ENCODE measurements at regions not wholly inside any gene's neighbourhood (a gene's known extent, or its start where the extent isn't known, plus 50 kb on each side); places are given as distances from the start of the nearest gene placed in this dataset.

DNA sequence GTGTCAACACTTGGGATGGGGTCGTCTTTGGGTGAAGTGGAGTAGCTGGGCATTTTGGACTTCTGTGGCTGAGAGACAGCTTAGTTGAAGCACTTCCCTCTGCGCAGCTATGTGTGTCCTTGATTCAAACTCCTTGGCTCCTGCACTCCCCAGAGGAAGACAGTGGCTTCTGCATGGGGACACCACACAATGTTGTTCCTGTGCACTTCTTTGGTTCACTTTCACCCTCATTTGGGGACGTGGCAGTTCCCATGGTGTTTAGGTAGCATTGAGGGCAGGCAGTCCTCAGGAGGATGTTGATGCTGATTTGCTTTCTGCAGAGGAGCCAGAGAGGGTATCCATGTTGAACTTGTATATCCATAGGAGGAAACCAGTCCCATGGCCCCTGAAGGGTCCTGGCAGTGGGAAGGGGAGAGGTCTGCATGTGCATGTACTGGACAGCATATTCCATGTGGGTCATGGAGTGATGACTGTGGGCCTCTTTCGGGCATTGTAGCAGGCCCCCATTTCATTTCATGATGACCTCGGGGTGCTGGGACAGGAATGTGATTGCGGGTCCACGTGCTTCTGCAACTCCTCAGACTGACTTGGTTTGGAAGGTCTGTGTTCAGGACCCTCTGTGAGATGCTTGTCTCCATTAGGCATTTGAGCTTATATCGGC is 135.4 kb downstream of the SNRPN start:
- intact Hi-C loops (cut with micrococcal nuclease), result no loop called here
- peak overlapping the region in 1 of 10 donors; percentile 45 for H3K4me3 Mint-ChIP-seq
- no peak overlapping the region for H3K27ac Mint-ChIP-seq
- H3K9me3 Mint-ChIP-seq, result peaks cover 19 to 100% (median 87%) of the 10 kb centered on the region in 11 donors
- H3K36me3 ChIP-seq (ENCODE audit: control insufficient read depth in 2 of 3, insufficient read depth in 3 of 3, low read length in 3 of 3), result peaks cover 7 to 98% (median 38%) of the 10 kb centered on the region in 3 experiments
- peaks cover 0 to 96% (median 51%) of the 10 kb centered on the region in 3 experiments for H3K9me3 ChIP-seq (ENCODE audit: control insufficient read depth in 2 of 3, low read length in 3 of 3)
- H3K4me1 Mint-ChIP-seq, result no peaks in the 10 kb centered on the region
- DNase-seq, result no peak
- no peaks in the 10 kb centered on the region for H3K4me1 ChIP-seq (ENCODE audit: control insufficient read depth in 2 of 2, insufficient read depth in 2 of 2, low read length in 2 of 2)
- H3K4me3 ChIP-seq (ENCODE audit: low read length), result no peak overlapping the region
- H3K27me3 Mint-ChIP-seq, result no peaks in the 10 kb centered on the region
- POLR2A ChIA-PET, result no interaction called here
- peaks cover 56 to 100% (median 95%) of the 10 kb centered on the region in 5 donors for H3K36me3 Mint-ChIP-seq
- H3K27me3 ChIP-seq (ENCODE audit: control insufficient read depth in 2 of 2, insufficient read depth in 2 of 2, low read length in 2 of 2), result no peaks in the 10 kb centered on the region
- ATAC-seq, result no peak
- no peak overlapping the region for H3K27ac ChIP-seq (ENCODE audit: low read depth, low read length)
- CTCF ChIA-PET, result no interaction called here

DNA sequence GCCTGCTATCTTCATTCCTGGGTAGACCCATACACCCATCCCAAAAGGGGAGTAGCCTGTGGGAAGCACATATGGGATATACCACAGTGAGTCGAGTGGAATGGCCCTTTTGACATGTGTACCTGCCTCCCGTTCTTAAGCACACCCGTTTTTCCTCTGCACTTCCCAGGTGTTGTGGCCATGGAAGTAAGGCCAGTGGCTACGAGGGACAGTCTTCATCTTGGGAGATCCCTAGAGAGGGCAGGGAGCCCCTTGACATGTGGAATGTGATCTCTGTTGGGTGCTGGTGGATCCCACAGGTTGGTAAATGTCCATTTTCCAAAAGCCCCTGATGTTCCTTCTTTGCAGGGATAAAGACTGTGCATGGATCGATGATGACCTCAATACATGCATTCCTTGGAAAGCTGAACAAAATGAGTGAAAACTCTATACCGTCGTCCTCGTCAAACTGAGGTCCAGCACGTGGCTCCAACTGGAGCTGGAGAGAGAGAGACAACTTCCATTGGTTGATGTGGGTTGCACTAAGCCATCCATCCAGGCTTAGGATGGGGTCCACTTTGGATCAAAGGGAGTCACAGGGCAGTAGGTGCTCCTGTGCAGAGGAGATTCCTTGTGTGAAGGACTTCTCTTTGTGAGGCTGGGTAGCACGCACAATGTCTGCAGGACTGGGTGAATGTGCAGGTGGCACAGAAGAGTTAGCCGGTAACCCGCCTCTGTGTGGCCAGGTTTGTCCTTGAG is 136.8 kb downstream of the SNRPN start:
- Mint-ChIP-seq H3K27me3 (no peaks in the 10 kb centered on the region), H3K4me1 (no peaks in the 10 kb centered on the region), H3K9me3 (peaks cover 17 to 99% (median 83%) of the 10 kb centered on the region in 11 donors), H3K27ac (no peak overlapping the region), H3K36me3 (peaks cover 60 to 98% (median 92%) of the 10 kb centered on the region in 5 donors), H3K4me3 (peak overlapping the region in 1 of 10 donors; percentile 7)
- DNase-seq, result no peak
- Histone ChIP-seq H3K27me3 (ENCODE audit: control insufficient read depth in 2 of 2, insufficient read depth in 2 of 2, low read length in 2 of 2) (no peaks in the 10 kb centered on the region), H3K36me3 (ENCODE audit: control insufficient read depth in 2 of 3, insufficient read depth in 3 of 3, low read length in 3 of 3) (peaks cover 7 to 98% (median 36%) of the 10 kb centered on the region in 3 experiments), H3K27ac (ENCODE audit: low read depth, low read length) (no peak overlapping the region), H3K4me3 (ENCODE audit: low read length) (no peak overlapping the region), H3K4me1 (ENCODE audit: control insufficient read depth in 2 of 2, insufficient read depth in 2 of 2, low read length in 2 of 2) (no peaks in the 10 kb centered on the region), H3K9me3 (ENCODE audit: control insufficient read depth in 2 of 3, low read length in 3 of 3) (peaks cover 0 to 91% (median 39%) of the 10 kb centered on the region in 3 experiments)
- no peak for ATAC-seq
- ChIA-PET POLR2A (no interaction called here), CTCF (no interaction called here)
- intact Hi-C loops (cut with micrococcal nuclease), result no loop called here

GRCh38 chr15:25092661-25093060 is 137.9 kb downstream of the SNRPN start:
- no peaks in the 10 kb centered on the region for H3K27me3 ChIP-seq (ENCODE audit: control insufficient read depth in 2 of 2, insufficient read depth in 2 of 2, low read length in 2 of 2)
- intact Hi-C loops (cut with micrococcal nuclease), result no loop called here
- Mint-ChIP-seq H3K4me1 (no peaks in the 10 kb centered on the region), H3K4me3 (no peak overlapping the region), H3K27ac (peak overlapping the region in 1 of 9 donors; percentile 62), H3K36me3 (peaks cover 65 to 98% (median 93%) of the 10 kb centered on the region in 5 donors), H3K9me3 (peaks cover 17 to 99% (median 80%) of the 10 kb centered on the region in 11 donors), H3K27me3 (no peaks in the 10 kb centered on the region)
- H3K27ac ChIP-seq (ENCODE audit: low read depth, low read length), result no peak overlapping the region
- peaks cover 7 to 97% (median 34%) of the 10 kb centered on the region in 3 experiments for H3K36me3 ChIP-seq (ENCODE audit: control insufficient read depth in 2 of 3, insufficient read depth in 3 of 3, low read length in 3 of 3)
- no peaks in the 10 kb centered on the region for H3K4me1 ChIP-seq (ENCODE audit: control insufficient read depth in 2 of 2, insufficient read depth in 2 of 2, low read length in 2 of 2)
- ATAC-seq (no peak), DNase-seq (no peak)
- H3K4me3 ChIP-seq (ENCODE audit: low read length), result no peak overlapping the region
- CTCF ChIA-PET, result no interaction called here
- peaks cover 0 to 89% (median 36%) of the 10 kb centered on the region in 3 experiments for H3K9me3 ChIP-seq (ENCODE audit: control insufficient read depth in 2 of 3, low read length in 3 of 3)
- POLR2A ChIA-PET, result no interaction called here

- Mint-ChIP-seq H3K36me3 (peaks cover 60 to 96% (median 90%) of the 10 kb centered on the region in 5 donors), H3K4me3 (no peak overlapping the region), H3K27ac (no peak overlapping the region), H3K4me1 (no peaks in the 10 kb centered on the region), H3K9me3 (peaks cover 12 to 97% (median 72%) of the 10 kb centered on the region in 11 donors), H3K27me3 (no peaks in the 10 kb centered on the region)
- Histone ChIP-seq H3K36me3 (ENCODE audit: control insufficient read depth in 2 of 3, insufficient read depth in 3 of 3, low read length in 3 of 3) (peaks cover 12 to 92% (median 31%) of the 10 kb centered on the region in 3 experiments), H3K27me3 (ENCODE audit: control insufficient read depth in 2 of 2, insufficient read depth in 2 of 2, low read length in 2 of 2) (no peaks in the 10 kb centered on the region), H3K9me3 (ENCODE audit: control insufficient read depth in 2 of 3, low read length in 3 of 3) (peaks cover 0 to 83% (median 29%) of the 10 kb centered on the region in 3 experiments), H3K4me3 (ENCODE audit: low read length) (no peak overlapping the region), H3K27ac (ENCODE audit: low read depth, low read length) (no peak overlapping the region), H3K4me1 (ENCODE audit: control insufficient read depth in 2 of 2, insufficient read depth in 2 of 2, low read length in 2 of 2) (no peaks in the 10 kb centered on the region)
- DNase-seq (no peak), ATAC-seq (no peak)
- intact Hi-C loops (cut with micrococcal nuclease), result no loop called here
- POLR2A ChIA-PET, result no interaction called here
- CTCF ChIA-PET, result no interaction called here
These were observed 138.8 kb downstream of the SNRPN start for GRCh38 chr15:25093455-25094029.

DNA sequence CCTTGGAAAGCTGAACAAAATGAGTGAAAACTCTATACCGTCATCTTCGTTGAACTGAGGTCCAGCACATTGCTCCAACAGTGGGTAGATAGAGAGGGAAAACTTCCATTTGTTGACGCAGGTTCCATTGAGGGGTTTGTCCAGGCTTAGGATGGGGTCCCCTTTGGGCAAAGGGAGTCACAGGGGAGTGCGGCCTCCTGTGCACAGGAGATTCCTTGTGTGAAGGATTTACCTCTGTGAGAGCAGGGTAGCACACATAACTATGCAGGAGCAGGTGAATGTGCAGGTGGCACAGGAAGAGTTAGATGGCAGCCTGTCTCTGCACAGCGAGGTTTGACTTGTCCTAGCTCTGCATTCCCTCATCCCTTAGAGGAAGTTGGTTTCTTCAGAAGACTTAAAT is 139.3 kb downstream of the SNRPN start:
- Histone ChIP-seq H3K9me3 (ENCODE audit: control insufficient read depth in 2 of 3, low read length in 3 of 3) (peaks cover 0 to 80% (median 28%) of the 10 kb centered on the region in 3 experiments), H3K27me3 (ENCODE audit: control insufficient read depth in 2 of 2, insufficient read depth in 2 of 2, low read length in 2 of 2) (no peaks in the 10 kb centered on the region), H3K4me1 (ENCODE audit: control insufficient read depth in 2 of 2, insufficient read depth in 2 of 2, low read length in 2 of 2) (no peaks in the 10 kb centered on the region), H3K4me3 (ENCODE audit: low read length) (no peak overlapping the region), H3K36me3 (ENCODE audit: control insufficient read depth in 2 of 3, insufficient read depth in 3 of 3, low read length in 3 of 3) (peaks cover 13 to 94% (median 33%) of the 10 kb centered on the region in 3 experiments), H3K27ac (ENCODE audit: low read depth, low read length) (no peak overlapping the region)
- ChIA-PET POLR2A (no interaction called here), CTCF (no interaction called here)
- ATAC-seq (no peak), DNase-seq (no peak)
- peaks cover 12 to 97% (median 72%) of the 10 kb centered on the region in 11 donors for H3K9me3 Mint-ChIP-seq
- H3K36me3 Mint-ChIP-seq, result peaks cover 61 to 96% (median 90%) of the 10 kb centered on the region in 5 donors
- H3K4me1 Mint-ChIP-seq, result no peaks in the 10 kb centered on the region
- H3K27me3 Mint-ChIP-seq, result no peaks in the 10 kb centered on the region
- H3K27ac Mint-ChIP-seq, result no peak overlapping the region
- intact Hi-C loops (cut with micrococcal nuclease), result no loop called here
- H3K4me3 Mint-ChIP-seq, result no peak overlapping the region

DNA sequence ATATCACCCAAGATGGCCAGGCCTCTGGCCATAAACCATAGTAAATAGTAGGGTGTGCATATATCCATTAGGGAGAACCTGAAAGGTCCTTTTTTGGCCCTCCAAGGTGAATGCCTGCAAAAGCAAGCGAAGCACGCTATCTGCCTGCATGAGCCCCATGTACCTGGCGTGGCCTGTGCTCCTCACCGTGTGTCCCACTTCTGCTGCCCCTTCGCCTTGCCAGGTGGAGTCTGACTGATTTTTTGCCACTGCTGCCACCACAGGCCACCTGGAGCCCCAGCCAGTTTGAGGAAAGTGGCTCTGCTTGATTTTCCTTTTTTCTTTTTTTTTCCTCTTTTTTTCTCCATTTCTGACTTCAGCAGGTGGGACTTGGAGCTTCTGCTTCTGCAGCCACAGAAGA is 139.7 kb downstream of the SNRPN start:
- H3K27me3 Mint-ChIP-seq, result no peaks in the 10 kb centered on the region
- no peak overlapping the region for H3K4me3 ChIP-seq (ENCODE audit: low read length)
- peaks cover 63 to 96% (median 90%) of the 10 kb centered on the region in 5 donors for H3K36me3 Mint-ChIP-seq
- intact Hi-C loops (cut with micrococcal nuclease), result no loop called here
- H3K27me3 ChIP-seq (ENCODE audit: control insufficient read depth in 2 of 2, insufficient read depth in 2 of 2, low read length in 2 of 2), result no peaks in the 10 kb centered on the region
- H3K4me3 Mint-ChIP-seq, result no peak overlapping the region
- ChIA-PET POLR2A (no interaction called here), CTCF (no interaction called here)
- peaks cover 13 to 97% (median 72%) of the 10 kb centered on the region in 11 donors for H3K9me3 Mint-ChIP-seq
- no peak overlapping the region for H3K27ac Mint-ChIP-seq
- no peak overlapping the region for H3K27ac ChIP-seq (ENCODE audit: low read depth, low read length)
- no peaks in the 10 kb centered on the region for H3K4me1 ChIP-seq (ENCODE audit: control insufficient read depth in 2 of 2, insufficient read depth in 2 of 2, low read length in 2 of 2)
- ATAC-seq (no peak), DNase-seq (no peak)
- H3K9me3 ChIP-seq (ENCODE audit: control insufficient read depth in 2 of 3, low read length in 3 of 3), result peaks cover 0 to 78% (median 28%) of the 10 kb centered on the region in 3 experiments
- no peaks in the 10 kb centered on the region for H3K4me1 Mint-ChIP-seq
- H3K36me3 ChIP-seq (ENCODE audit: control insufficient read depth in 2 of 3, insufficient read depth in 3 of 3, low read length in 3 of 3), result peaks cover 13 to 93% (median 35%) of the 10 kb centered on the region in 3 experiments

All from naive thymus-derived CD4-positive, alpha-beta T cell (primary cell).